Epithelial cell of esophagus (primary cell): ENCODE measurements at regions not wholly inside any gene's neighbourhood (a gene's known extent, or its start where the extent isn't known, plus 50 kb on each side); places are given as distances from the start of the nearest gene placed in this dataset.

Source experiments
- DNase-seq: peaks from one replicate; pipeline ENCODE4 v3.0.0; 2010; ENCODE audit warnings: low read depth
- H3K4me3 ChIP-seq: 2 replicates; pipeline ENCODE4 v1.5.1; 2011; ENCODE audit warnings: mild to moderate bottlenecking, low read length, control low read depth
- CTCF ChIP-seq: IDR thresholded peaks from 2 replicates; pipeline ENCODE4 v1.5.1; 2011; ENCODE audit warnings: low read depth, mild to moderate bottlenecking, low read length, control low read depth, inconsistent platforms; ENCODE audit not compliant: insufficient read depth; ENCODE audit errors: missing control alignments

GRCh38 chr1:81542196-81542595 lies 258.5 kb upstream of the ADGRL2 start:
- no peak for TF ChIP-seq CTCF
- H3K4me3 ChIP-seq, result no peak overlapping the region
- DNase-seq, result no peak

DNA sequence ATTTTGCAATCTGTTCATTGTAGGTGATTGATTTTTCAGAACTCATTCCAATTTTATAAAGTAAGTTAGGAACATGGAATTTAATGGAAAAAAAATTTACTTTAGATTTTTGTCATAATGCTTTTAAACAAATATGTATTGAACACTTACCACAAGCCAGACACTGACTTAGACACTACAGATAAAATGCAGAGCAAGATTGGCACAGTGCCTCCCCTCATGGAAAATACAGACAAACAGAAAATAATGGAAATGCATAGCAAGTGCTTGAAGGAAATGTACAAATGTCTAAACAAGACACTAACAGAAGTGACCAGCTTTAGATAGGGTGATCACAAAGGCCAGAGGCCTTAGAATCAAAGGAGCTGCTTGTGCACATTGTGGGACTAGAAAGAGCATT lies 260.5 kb upstream of the ADGRL2 start:
- no peak overlapping the region for H3K4me3 ChIP-seq
- TF ChIP-seq CTCF, result no peak
- DNase-seq, result no peak

DNA sequence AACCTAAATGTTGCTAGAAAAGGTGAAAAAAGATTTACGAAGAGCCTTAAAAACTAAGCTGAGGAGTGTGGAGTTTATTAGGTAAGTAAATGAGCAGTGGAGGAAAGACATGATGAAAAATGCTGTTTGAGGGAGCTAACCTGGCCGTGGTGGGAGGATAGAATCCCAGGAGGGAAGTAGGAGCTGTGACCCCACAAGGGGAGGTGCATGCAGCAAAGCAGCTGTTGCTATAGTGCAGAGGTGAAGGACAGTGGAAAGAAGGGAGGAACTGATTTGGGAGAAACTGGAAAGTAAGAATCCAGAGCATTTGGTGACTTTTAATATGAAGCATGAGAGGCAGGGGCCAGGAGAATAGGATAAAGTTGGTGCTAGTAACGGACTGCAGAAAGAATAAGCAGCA lies 271.7 kb upstream of the ADGRL2 start:
- no peak overlapping the region for H3K4me3 ChIP-seq
- no peak for TF ChIP-seq CTCF
- DNase-seq, result no peak

- no peak overlapping the region for H3K4me3 ChIP-seq
- no peak for TF ChIP-seq CTCF
- no peak for DNase-seq
These were observed 275.6 kb upstream of the ADGRL2 start for GRCh38 chr1:81525085-81525484.

GRCh38 chr1:81519987-81520386 lies 280.7 kb upstream of the ADGRL2 start:
- H3K4me3 ChIP-seq, result no peak overlapping the region
- TF ChIP-seq CTCF, result no peak
- DNase-seq, result no peak

DNA sequence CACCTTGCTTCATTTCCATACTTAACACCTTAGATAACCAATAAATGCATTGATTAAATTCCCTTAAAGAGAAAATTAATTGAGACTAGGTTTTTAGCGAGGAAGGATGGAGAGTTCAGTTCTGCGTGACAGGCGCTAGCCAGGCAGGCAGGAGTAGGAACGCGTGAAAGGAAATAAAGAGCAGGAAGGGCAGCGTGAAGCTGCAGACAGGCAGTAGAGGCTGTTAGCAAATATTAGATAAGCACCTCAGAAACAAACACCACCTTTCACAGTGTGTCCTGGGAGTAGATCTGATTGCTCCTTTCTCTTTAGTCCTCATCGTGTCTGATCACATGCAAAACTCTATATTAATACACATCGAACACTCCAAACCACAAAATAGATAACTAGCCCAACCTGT lies 282.7 kb upstream of the ADGRL2 start:
- TF ChIP-seq CTCF, result no peak
- H3K4me3 ChIP-seq, result no peak overlapping the region

DNA sequence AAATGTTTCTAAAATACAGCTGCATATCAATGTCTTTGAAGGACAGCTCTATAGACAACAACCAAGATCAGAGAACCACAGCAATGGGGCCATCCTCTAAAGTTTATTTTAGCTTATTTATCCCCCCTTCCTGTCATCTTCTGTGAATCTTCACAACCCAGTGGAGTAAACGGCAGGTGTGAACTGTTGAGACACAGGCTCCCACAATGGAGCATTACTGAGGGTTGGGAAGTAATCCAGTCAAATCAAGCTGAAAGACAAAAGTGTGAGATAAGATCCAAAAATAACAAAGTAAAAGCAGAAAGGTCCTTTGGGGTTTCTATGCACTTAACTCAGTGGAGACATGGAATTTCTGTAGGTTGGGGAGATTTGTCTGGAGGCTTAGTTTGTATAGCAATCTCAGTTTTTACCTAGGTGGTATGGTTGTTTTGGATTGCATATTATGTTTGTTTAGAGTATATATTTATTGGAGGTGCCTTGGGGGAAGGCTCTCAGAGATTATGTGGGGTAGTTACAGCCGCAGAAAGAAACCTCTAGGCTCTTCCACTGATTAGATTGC lies 286.9 kb upstream of the ADGRL2 start:
- no peak overlapping the region for H3K4me3 ChIP-seq
- no peak for TF ChIP-seq CTCF
- no peak for DNase-seq

More for the DNA sequence above, 282.7 kb upstream of the ADGRL2 start:
- DNase-seq, result no peak
